ENCODE measurements at regions not wholly inside any gene's neighbourhood (a gene's known extent, or its start where the extent isn't known, plus 50 kb on each side); places are given as distances from the start of the nearest gene placed in this dataset.

GRCh38 chr6:164243012-164243610 is 828.6 kb downstream of the QKI start:
- H3K9me3 ChIP-seq, result no peaks in the 10 kb centered on the region
- WGBS, result 77% methylated on average over 6 of the region's 6 CpGs
- no peaks in the 10 kb centered on the region for H3K4me1 ChIP-seq
- no peaks in the 10 kb centered on the region for H3K36me3 ChIP-seq
- TF ChIP-seq POLR2A (IDR thresholded peaks at IDR 0.05) (no peak), EP300 (IDR thresholded peaks at IDR 0.05) (no peak), CTCF (IDR thresholded peaks at IDR 0.05) (no peak), POLR2AphosphoS5 (IDR thresholded peaks at IDR 0.05) (no peak)
- no peak overlapping the region for H3K27ac ChIP-seq
- DNase-seq (ENCODE audit: low spot score in 2 of 2), result no peak
- H3K4me3 ChIP-seq, result no peak overlapping the region
- H3K27me3 ChIP-seq, result no peaks in the 10 kb centered on the region

DNA sequence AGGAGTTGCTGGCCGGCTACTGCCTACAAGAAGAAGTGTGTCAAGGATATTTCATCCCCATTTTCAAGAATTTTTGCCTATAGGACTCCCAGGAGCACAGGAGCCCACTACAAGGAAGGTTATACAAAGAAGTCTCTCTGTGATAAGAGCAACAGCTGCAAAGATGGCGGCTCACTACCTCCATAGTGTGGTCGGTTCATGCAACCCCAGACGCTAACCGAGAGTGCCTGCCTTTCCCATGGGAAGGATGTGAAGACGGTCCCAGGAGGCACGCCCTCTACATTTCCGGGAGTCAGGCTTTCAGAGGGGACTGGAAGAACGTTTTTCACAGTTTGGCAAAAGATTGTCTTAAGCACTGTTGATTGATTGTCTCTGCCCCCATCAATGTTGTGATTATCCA is 816.3 kb downstream of the QKI start:
- Histone ChIP-seq H3K4me1 (no peaks in the 10 kb centered on the region), H3K9me3 (no peaks in the 10 kb centered on the region), H3K4me3 (no peak overlapping the region), H3K27ac (no peak overlapping the region), H3K36me3 (no peaks in the 10 kb centered on the region), H3K27me3 (no peaks in the 10 kb centered on the region)
- TF ChIP-seq POLR2AphosphoS5 (IDR thresholded peaks at IDR 0.05) (no peak), CTCF (IDR thresholded peaks at IDR 0.05) (no peak), EP300 (IDR thresholded peaks at IDR 0.05) (no peak), POLR2A (IDR thresholded peaks at IDR 0.05) (no peak)
- 93% methylated on average over 9 of the region's 9 CpGs for WGBS
- no peak for DNase-seq (ENCODE audit: low spot score in 2 of 2)

GRCh38 chr6:164230259-164230658 is 815.7 kb downstream of the QKI start:
- no peaks in the 10 kb centered on the region for H3K9me3 ChIP-seq
- no peaks in the 10 kb centered on the region for H3K36me3 ChIP-seq
- H3K27ac ChIP-seq, result no peak overlapping the region
- no peaks in the 10 kb centered on the region for H3K27me3 ChIP-seq
- TF ChIP-seq POLR2A (IDR thresholded peaks at IDR 0.05) (no peak), CTCF (IDR thresholded peaks at IDR 0.05) (no peak), POLR2AphosphoS5 (IDR thresholded peaks at IDR 0.05) (no peak), EP300 (IDR thresholded peaks at IDR 0.05) (no peak)
- 83% methylated on average over 6 of the region's 6 CpGs for WGBS
- no peaks in the 10 kb centered on the region for H3K4me1 ChIP-seq
- no peak for DNase-seq (ENCODE audit: low spot score in 2 of 2)
- no peak overlapping the region for H3K4me3 ChIP-seq

- Histone ChIP-seq H3K4me3 (no peak overlapping the region), H3K27me3 (no peaks in the 10 kb centered on the region), H3K36me3 (no peaks in the 10 kb centered on the region), H3K9me3 (no peaks in the 10 kb centered on the region), H3K4me1 (no peaks in the 10 kb centered on the region), H3K27ac (no peak overlapping the region)
- TF ChIP-seq POLR2AphosphoS5 (IDR thresholded peaks at IDR 0.05) (no peak), POLR2A (IDR thresholded peaks at IDR 0.05) (no peak), EP300 (IDR thresholded peaks at IDR 0.05) (no peak)
- WGBS, result 77% methylated on average over 8 of the region's 8 CpGs
- DNase-seq (ENCODE audit: low spot score in 2 of 2), result no peak
Measured at GRCh38 chr6:164229716-164230115, 815.2 kb downstream of the QKI start.

- Histone ChIP-seq H3K9me3 (no peaks in the 10 kb centered on the region), H3K27me3 (no peaks in the 10 kb centered on the region), H3K27ac (no peak overlapping the region), H3K4me3 (no peak overlapping the region), H3K4me1 (no peaks in the 10 kb centered on the region), H3K36me3 (no peaks in the 10 kb centered on the region)
- no peak for DNase-seq (ENCODE audit: low spot score in 2 of 2)
- WGBS, result 85% methylated on average over 17 of the region's 17 CpGs
- no peak for TF ChIP-seq POLR2AphosphoS5 (IDR thresholded peaks at IDR 0.05)
- TF ChIP-seq POLR2A (IDR thresholded peaks at IDR 0.05), result no peak
- no peak for TF ChIP-seq CTCF (IDR thresholded peaks at IDR 0.05)
- TF ChIP-seq EP300 (IDR thresholded peaks at IDR 0.05), result no peak
Measured at GRCh38 chr6:164227952-164228522, 813.5 kb downstream of the QKI start.
